GM21423 (cell line): ENCODE measurements at regions not wholly inside any gene's neighbourhood (a gene's known extent, or its start where the extent isn't known, plus 50 kb on each side); places are given as distances from the start of the nearest gene placed in this dataset.
"Not testable (repeated sequence)": the region's sequence is repeated elsewhere in the genome, so short reads cannot be mapped to it uniquely, and the experiment has no call there.

Source experiments
- ATAC-seq: cut with Tn5 transposase; IDR thresholded peaks from one replicate; pipeline ENCODE4 v1.9.1; 2021; ENCODE audit warnings: mild to moderate bottlenecking, moderate library complexity; ENCODE audit not compliant: unreplicated experiment

GRCh38 chr21:15644489-15644888 lies 85.3 kb upstream of the USP25 start:
- no peak for ATAC-seq

GRCh38 chr21:15645830-15646229 lies 84.0 kb upstream of the USP25 start:
- no peak for ATAC-seq

- ATAC-seq, result no peak
Measured at GRCh38 chr21:15650735-15651134, 79.0 kb upstream of the USP25 start.

- ATAC-seq, result no peak
Measured at GRCh38 chr21:15651172-15651571, 78.6 kb upstream of the USP25 start.

- no peak for ATAC-seq
Measured at GRCh38 chr21:15653710-15654109, 76.1 kb upstream of the USP25 start.

- no peak for ATAC-seq
Measured at GRCh38 chr21:15654171-15654570, 75.6 kb upstream of the USP25 start.

- ATAC-seq, result no peak
Measured at GRCh38 chr21:15659753-15660422, 69.9 kb upstream of the USP25 start.

- no peak for ATAC-seq
Measured at GRCh38 chr21:15660423-15660804, 69.4 kb upstream of the USP25 start.

- ATAC-seq, result no peak
Measured at GRCh38 chr21:15667010-15667409, 62.8 kb upstream of the USP25 start.

- no peak for ATAC-seq
Measured at GRCh38 chr21:15667819-15668218, 62.0 kb upstream of the USP25 start.

GRCh38 chr21:15669247-15669646 lies 60.5 kb upstream of the USP25 start:
- no peak for ATAC-seq

- ATAC-seq, result no peak
Measured at GRCh38 chr21:15671188-15671587, 58.6 kb upstream of the USP25 start.

GRCh38 chr21:15672578-15672977 lies 57.2 kb upstream of the USP25 start:
- not testable (repeated sequence) for ATAC-seq

- ATAC-seq, result no peak
Measured at GRCh38 chr21:15676935-15677334, 52.8 kb upstream of the USP25 start.

GRCh38 chr21:15679630-15680029 lies 50.2 kb upstream of the USP25 start:
- no peak for ATAC-seq
